CD4-positive, alpha-beta T cell treated with Interleukin-4 for 4 hours (primary cell): ENCODE measurements at regions not wholly inside any gene's neighbourhood (a gene's known extent, or its start where the extent isn't known, plus 50 kb on each side); places are given as distances from the start of the nearest gene placed in this dataset.

Experiments
- DNase-seq: peaks from one replicate; pipeline ENCODE4 v3.0.0-alpha.2; 2020

- no peak for DNase-seq
Observed at GRCh38 chr11:122343210-122343609, 227.2 kb upstream of the BLID start.

DNA sequence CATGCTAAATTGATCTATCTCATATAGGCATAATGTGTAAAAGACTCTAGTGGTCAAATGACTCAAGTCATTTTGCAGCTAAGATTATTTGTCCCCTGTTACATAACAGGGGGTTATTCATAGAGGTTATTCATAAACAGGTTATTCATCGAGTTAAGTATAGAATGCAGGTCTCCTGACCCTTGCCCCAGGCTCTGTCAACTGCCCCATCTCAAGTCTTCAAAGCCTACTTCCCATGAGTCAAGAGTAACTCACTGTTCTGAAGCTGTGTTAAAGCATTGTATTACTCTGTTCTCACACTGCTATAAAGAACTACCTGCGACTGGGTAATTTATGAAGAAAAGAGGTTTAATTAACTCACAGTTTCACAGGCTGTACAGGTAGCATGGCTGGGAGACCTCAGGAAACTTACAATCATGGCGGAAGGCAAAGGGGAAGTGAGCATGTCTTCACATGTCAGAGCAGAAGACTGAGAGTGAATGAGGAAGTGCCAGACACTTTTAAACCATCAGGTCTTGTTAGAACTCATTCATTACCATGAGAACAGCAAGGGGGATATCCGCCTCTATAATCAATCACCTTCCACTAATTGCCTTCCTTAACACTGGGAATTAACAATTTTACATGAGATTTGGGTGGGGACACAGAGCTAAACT, 226.2 kb upstream of the BLID start:
- no peak for DNase-seq

- DNase-seq = no peak
Observed at GRCh38 chr11:122341477-122341876, 225.5 kb upstream of the BLID start.

DNA sequence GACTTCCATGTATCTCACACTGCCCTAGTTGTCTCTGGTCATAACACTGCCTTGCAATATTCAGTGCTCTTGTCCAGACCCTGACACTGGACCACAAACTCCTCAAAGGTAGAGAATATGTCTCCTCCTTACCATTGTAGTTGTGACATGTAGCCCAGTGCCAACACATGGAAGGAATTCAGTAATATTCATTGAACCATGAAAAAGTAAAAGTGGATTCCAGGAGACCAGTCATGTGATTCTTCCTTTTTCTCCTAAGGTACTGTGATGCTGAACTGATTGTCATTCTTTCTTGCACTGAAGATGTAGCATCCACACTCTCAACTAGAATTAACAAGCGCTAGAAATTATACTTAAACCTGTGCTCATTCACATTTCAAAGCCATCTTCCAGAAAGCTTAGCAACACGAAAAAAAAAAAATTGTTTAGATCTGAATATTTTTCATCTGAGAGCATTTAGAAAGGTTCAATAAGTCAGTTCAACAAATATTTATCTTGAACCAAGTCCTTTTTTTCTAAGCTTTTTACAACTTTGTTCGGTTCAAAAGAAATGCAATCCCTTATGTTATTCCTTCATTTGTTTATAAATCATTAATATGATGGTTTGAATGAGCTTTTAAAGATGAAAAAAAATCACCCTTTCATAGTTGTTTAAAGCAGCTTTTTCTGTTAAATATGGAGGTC, 224.7 kb upstream of the BLID start:
- DNase-seq = no peak

- DNase-seq = no peak
Observed at GRCh38 chr11:122339436-122340060, 223.5 kb upstream of the BLID start.

GRCh38 chr11:122337704-122338103, 221.7 kb upstream of the BLID start:
- DNase-seq = no peak

DNA sequence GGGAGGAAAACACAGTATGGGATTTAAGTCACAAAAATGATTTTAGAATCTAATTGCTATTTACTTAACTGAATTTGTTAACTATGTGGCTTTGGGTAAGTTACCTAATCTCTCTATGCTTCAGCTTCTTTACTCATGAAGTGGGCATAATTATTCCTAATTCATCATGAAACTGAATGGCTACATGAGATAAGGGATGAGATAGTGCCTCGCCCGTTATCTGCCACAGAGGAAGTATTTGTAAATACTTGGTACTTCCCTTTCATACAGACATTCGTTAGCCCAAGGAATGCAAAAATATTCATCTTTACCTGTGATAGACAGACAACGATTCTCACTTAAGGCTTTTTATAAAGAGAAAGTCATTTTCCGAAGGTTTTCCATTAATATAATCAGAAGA, 221.2 kb upstream of the BLID start:
- DNase-seq = no peak

DNA sequence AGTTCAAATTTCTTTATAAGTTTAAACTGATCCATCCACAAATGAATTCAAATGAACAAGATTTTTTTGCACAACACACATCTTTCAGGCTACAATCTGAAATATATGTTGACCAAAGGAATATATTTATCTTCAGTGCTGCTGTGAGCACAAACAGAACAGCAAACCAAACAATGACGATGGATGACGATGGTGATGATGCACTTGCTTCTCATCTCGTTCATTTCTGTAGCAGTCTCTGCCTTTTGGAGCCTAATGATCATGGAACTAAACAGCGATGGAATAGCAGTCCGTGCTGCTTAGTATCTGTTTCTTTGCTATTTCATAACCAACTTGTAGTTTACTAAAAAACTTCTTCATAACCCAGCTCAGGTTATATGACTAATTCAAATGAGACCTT, 220.7 kb upstream of the BLID start:
- no peak for DNase-seq

- DNase-seq = no peak
Observed at GRCh38 chr11:122334546-122335339, 218.7 kb upstream of the BLID start.

GRCh38 chr11:122333467-122333866, 217.5 kb upstream of the BLID start:
- no peak for DNase-seq

DNA sequence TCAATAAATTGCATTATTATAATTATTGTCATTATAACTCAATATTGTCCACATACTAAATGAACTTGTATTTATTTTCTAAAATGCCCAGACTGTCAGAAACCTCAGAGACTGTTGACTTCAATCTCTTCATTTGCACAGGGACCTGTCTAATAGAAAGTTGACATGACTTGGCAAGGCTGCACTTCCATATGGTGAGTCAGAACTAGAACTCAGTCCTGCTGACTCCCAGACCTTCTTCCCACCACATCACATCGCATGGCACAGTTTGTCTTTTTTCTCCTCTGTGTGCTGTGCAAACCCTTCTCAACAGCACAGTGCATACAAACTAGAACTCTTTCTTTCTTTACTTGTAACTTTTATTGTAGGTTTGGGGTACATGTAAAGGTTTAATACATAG, 215.1 kb upstream of the BLID start:
- no peak for DNase-seq

GRCh38 chr11:122330279-122330965, 214.4 kb upstream of the BLID start:
- no peak for DNase-seq

- DNase-seq = no peak
Observed at GRCh38 chr11:122327528-122327927, 211.5 kb upstream of the BLID start.

GRCh38 chr11:122323754-122324421, 207.9 kb upstream of the BLID start:
- DNase-seq = no peak

GRCh38 chr11:122322329-122322728, 206.3 kb upstream of the BLID start:
- DNase-seq = no peak

- no peak for DNase-seq
Observed at GRCh38 chr11:122320671-122321070, 204.7 kb upstream of the BLID start.

DNA sequence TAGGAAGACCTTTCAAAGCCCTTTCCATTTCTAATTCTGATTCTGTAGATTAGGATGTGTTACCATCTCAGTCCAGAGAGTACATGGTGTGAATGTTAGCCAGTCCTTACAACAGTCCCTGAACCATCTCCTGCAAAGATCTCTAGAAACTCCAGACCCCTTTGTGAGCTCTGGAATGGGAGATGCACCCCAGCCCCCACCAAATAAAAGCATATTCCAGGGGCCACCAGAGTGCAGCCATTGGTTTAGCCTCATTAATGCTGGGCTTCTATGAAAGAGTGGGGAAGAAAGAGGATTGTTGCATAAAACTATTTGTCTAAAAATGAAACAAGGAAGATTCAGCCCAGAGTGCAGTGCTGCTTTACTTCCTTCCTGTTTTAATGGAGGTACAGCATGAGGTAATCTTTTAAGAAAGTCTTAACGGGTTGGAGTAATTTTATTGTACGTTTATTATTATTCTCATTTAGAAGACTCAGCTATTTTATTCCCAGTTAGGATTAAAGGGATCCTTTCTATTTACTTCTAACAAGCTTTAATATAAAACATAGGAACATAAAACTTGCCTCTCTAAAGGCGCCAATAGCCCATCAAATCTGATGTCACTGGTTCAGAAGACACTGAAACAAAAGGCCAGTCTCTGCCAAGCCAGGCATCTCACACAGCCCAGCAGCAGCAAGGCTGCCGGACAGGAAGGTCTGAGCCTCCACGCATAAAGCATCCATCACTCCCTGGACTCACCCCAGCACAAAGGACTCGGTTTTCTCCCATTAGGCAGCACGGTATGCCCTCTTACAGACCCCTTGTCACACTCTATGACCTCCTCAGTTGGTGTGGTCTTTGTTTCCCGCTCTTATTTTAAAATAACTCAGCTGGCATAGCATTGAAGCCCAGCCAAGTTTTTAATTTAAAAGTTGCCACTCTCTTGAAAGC, 203.9 kb upstream of the BLID start:
- no peak for DNase-seq

GRCh38 chr11:122319085-122319484, 203.1 kb upstream of the BLID start:
- no peak for DNase-seq

DNA sequence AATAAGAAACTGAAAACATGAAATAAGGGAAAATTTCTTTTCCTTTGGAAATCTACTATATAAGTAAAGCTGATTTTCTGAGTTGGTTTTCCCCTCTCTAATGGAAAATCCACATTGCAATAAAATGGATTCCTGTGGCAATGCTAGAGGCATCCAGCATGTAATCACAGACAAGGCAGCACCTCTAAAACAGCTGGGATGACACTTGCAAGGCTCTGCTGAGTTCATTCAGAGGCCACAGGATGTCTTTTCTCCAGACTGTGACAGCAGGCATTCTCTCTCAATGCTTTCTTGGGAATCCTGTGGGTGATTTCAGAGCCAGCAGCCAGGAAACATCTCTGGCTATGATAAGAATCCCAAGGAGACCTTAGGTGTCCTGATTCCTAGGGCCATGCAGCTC, 201.3 kb upstream of the BLID start:
- DNase-seq = no peak

GRCh38 chr11:122313581-122313980, 197.6 kb upstream of the BLID start:
- no peak for DNase-seq

DNA sequence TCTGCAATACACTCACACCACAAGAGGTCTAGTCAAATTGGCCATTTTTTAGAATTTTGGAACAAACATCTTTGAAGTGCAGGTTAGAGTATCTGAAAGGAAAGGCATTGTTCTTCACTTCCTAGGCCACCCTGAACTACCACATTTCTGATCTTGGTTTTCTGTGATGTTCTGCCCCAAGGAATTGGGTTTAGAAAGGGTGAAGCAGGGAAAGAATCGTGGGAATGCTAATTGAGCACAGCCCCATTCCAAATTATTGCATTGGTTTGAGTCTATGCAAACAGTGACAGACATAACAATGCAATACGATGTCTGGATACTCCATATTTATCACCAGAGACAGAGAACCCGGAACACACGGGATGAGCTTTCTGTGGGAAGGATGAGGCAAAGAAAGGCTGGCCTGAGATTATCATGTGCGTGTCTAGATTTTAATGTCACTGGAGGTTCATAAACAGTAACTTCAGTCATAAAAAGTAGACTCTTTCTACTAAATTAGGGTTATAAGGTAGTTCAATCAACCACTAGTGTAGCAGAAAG, 195.3 kb upstream of the BLID start:
- DNase-seq = no peak
